BLaER1 (cell line): ENCODE measurements at regions not wholly inside any gene's neighbourhood (a gene's known extent, or its start where the extent isn't known, plus 50 kb on each side); places are given as distances from the start of the nearest gene placed in this dataset.
"Not testable (repeated sequence)": the region's sequence is repeated elsewhere in the genome, so short reads cannot be mapped to it uniquely, and the experiment has no call there.

Experiments
- H3K27ac ChIP-seq: shearing (Covaris generic); formaldehyde crosslinking; 2 replicates; pipeline ENCODE4 v1.8.1; 2022
- H3K27me3 ChIP-seq: shearing (Covaris generic); formaldehyde crosslinking; 2 replicates; pipeline ENCODE4 v1.8.1; 2022
- H3K36me3 ChIP-seq: shearing (Covaris generic); formaldehyde crosslinking; 2 replicates; pipeline ENCODE4 v1.8.1; 2022
- H3K4me1 ChIP-seq: shearing (Covaris generic); formaldehyde crosslinking; 2 replicates; pipeline ENCODE4 v1.8.1; 2022
- H3K4me2 ChIP-seq: shearing (Covaris generic); formaldehyde crosslinking; 2 replicates; pipeline ENCODE4 v1.8.1; 2022
- H3K4me3 ChIP-seq: shearing (Covaris generic); formaldehyde crosslinking; 2 replicates; pipeline ENCODE4 v1.8.1; 2022
- H3K9ac ChIP-seq: shearing (Covaris generic); formaldehyde crosslinking; 2 replicates; pipeline ENCODE4 v1.8.1; 2022
- H3K9me3 ChIP-seq: shearing (Covaris generic); formaldehyde crosslinking; 2 replicates; pipeline ENCODE4 v1.8.1; 2022
- H4K20me1 ChIP-seq: shearing (Covaris generic); formaldehyde crosslinking; 2 replicates; pipeline ENCODE4 v1.8.1; 2022
- Cebpa-rat ChIP-seq: shearing (Covaris generic); IDR thresholded peaks from 2 replicates; pipeline ENCODE4 v1.8.1; 2022

- no peaks in the 10 kb centered on the region for H4K20me1 ChIP-seq
- no peaks in the 10 kb centered on the region for H3K9me3 ChIP-seq
- no peak overlapping the region for H3K9ac ChIP-seq
- H3K36me3 ChIP-seq: no peaks in the 10 kb centered on the region
- TF ChIP-seq Cebpa-rat: no peak
- H3K4me2 ChIP-seq: no peak overlapping the region
- no peak overlapping the region for H3K27ac ChIP-seq
- H3K27me3 ChIP-seq: no peaks in the 10 kb centered on the region
- H3K4me1 ChIP-seq: no peaks in the 10 kb centered on the region
- no peak overlapping the region for H3K4me3 ChIP-seq
Measured at GRCh38 chr5:120096413-120096812, 367.7 kb upstream of the PRR16 start.

- no peaks in the 10 kb centered on the region for H3K9me3 ChIP-seq
- no peak overlapping the region for H3K4me2 ChIP-seq
- H3K9ac ChIP-seq: no peak overlapping the region
- H3K4me3 ChIP-seq: no peak overlapping the region
- no peaks in the 10 kb centered on the region for H3K36me3 ChIP-seq
- TF ChIP-seq Cebpa-rat: no peak
- H4K20me1 ChIP-seq: no peaks in the 10 kb centered on the region
- no peaks in the 10 kb centered on the region for H3K4me1 ChIP-seq
- no peak overlapping the region for H3K27ac ChIP-seq
- H3K27me3 ChIP-seq: no peaks in the 10 kb centered on the region
Measured at GRCh38 chr5:120098426-120098825, 365.7 kb upstream of the PRR16 start.

- no peak overlapping the region for H3K27ac ChIP-seq
- no peaks in the 10 kb centered on the region for H3K9me3 ChIP-seq
- H3K4me3 ChIP-seq: no peak overlapping the region
- H3K9ac ChIP-seq: no peak overlapping the region
- no peaks in the 10 kb centered on the region for H3K4me1 ChIP-seq
- no peaks in the 10 kb centered on the region for H4K20me1 ChIP-seq
- H3K4me2 ChIP-seq: no peak overlapping the region
- no peak for TF ChIP-seq Cebpa-rat
- no peaks in the 10 kb centered on the region for H3K27me3 ChIP-seq
- no peaks in the 10 kb centered on the region for H3K36me3 ChIP-seq
Measured at GRCh38 chr5:120098902-120099535, 365.1 kb upstream of the PRR16 start.

GRCh38 chr5:120101771-120102170, 362.3 kb upstream of the PRR16 start:
- H3K36me3 ChIP-seq: no peaks in the 10 kb centered on the region
- TF ChIP-seq Cebpa-rat: no peak
- no peaks in the 10 kb centered on the region for H3K4me1 ChIP-seq
- no peak overlapping the region for H3K4me3 ChIP-seq
- no peak overlapping the region for H3K27ac ChIP-seq
- H3K9me3 ChIP-seq: no peaks in the 10 kb centered on the region
- H3K9ac ChIP-seq: no peak overlapping the region
- H3K4me2 ChIP-seq: no peak overlapping the region
- H4K20me1 ChIP-seq: no peaks in the 10 kb centered on the region
- no peaks in the 10 kb centered on the region for H3K27me3 ChIP-seq

GRCh38 chr5:120103495-120103894, 360.6 kb upstream of the PRR16 start:
- Histone ChIP-seq H3K27me3 (no peaks in the 10 kb centered on the region), H3K36me3 (no peaks in the 10 kb centered on the region), H3K4me3 (no peak overlapping the region), H3K9ac (no peak overlapping the region), H3K27ac (no peak overlapping the region), H4K20me1 (no peaks in the 10 kb centered on the region), H3K9me3 (no peaks in the 10 kb centered on the region), H3K4me2 (no peak overlapping the region), H3K4me1 (no peaks in the 10 kb centered on the region)
- no peak for TF ChIP-seq Cebpa-rat

GRCh38 chr5:120106912-120107525, 357.1 kb upstream of the PRR16 start:
- no peaks in the 10 kb centered on the region for H4K20me1 ChIP-seq
- no peak for TF ChIP-seq Cebpa-rat
- no peak overlapping the region for H3K27ac ChIP-seq
- no peaks in the 10 kb centered on the region for H3K9me3 ChIP-seq
- H3K27me3 ChIP-seq: no peaks in the 10 kb centered on the region
- H3K9ac ChIP-seq: no peak overlapping the region
- H3K4me3 ChIP-seq: no peak overlapping the region
- H3K4me2 ChIP-seq: no peak overlapping the region
- H3K4me1 ChIP-seq: no peaks in the 10 kb centered on the region
- no peaks in the 10 kb centered on the region for H3K36me3 ChIP-seq

GRCh38 chr5:120108586-120109248, 355.4 kb upstream of the PRR16 start:
- TF ChIP-seq Cebpa-rat: no peak
- Histone ChIP-seq H3K36me3 (no peaks in the 10 kb centered on the region), H3K27me3 (no peaks in the 10 kb centered on the region), H3K9me3 (no peaks in the 10 kb centered on the region), H3K4me2 (no peak overlapping the region), H3K27ac (no peak overlapping the region), H3K4me1 (no peaks in the 10 kb centered on the region), H3K9ac (no peak overlapping the region), H4K20me1 (no peaks in the 10 kb centered on the region), H3K4me3 (no peak overlapping the region)

- Histone ChIP-seq H3K9me3 (no peaks in the 10 kb centered on the region), H3K4me1 (no peaks in the 10 kb centered on the region), H3K4me3 (no peak overlapping the region), H3K4me2 (no peak overlapping the region), H3K27me3 (no peaks in the 10 kb centered on the region), H4K20me1 (no peaks in the 10 kb centered on the region), H3K27ac (no peak overlapping the region), H3K9ac (no peak overlapping the region), H3K36me3 (no peaks in the 10 kb centered on the region)
- no peak for TF ChIP-seq Cebpa-rat
Measured at GRCh38 chr5:120122703-120123102, 341.4 kb upstream of the PRR16 start.

GRCh38 chr5:120124031-120124430, 340.1 kb upstream of the PRR16 start:
- H3K4me3 ChIP-seq: no peak overlapping the region
- H3K4me2 ChIP-seq: no peak overlapping the region
- H4K20me1 ChIP-seq: no peaks in the 10 kb centered on the region
- H3K27me3 ChIP-seq: no peaks in the 10 kb centered on the region
- no peaks in the 10 kb centered on the region for H3K9me3 ChIP-seq
- TF ChIP-seq Cebpa-rat: no peak
- no peak overlapping the region for H3K27ac ChIP-seq
- H3K4me1 ChIP-seq: no peaks in the 10 kb centered on the region
- no peaks in the 10 kb centered on the region for H3K36me3 ChIP-seq
- H3K9ac ChIP-seq: no peak overlapping the region

GRCh38 chr5:120124961-120125360, 339.1 kb upstream of the PRR16 start:
- Histone ChIP-seq H3K4me1 (no peaks in the 10 kb centered on the region), H3K4me2 (no peak overlapping the region), H3K4me3 (no peak overlapping the region), H3K9ac (no peak overlapping the region), H3K9me3 (no peaks in the 10 kb centered on the region), H3K27me3 (no peaks in the 10 kb centered on the region), H3K36me3 (no peaks in the 10 kb centered on the region), H3K27ac (no peak overlapping the region), H4K20me1 (no peaks in the 10 kb centered on the region)
- TF ChIP-seq Cebpa-rat: no peak

- not testable (repeated sequence) for H3K9me3 ChIP-seq, H3K4me3 ChIP-seq, H4K20me1 ChIP-seq, H3K9ac ChIP-seq, H3K4me1 ChIP-seq, H3K27ac ChIP-seq, H3K4me2 ChIP-seq, H3K27me3 ChIP-seq, H3K36me3 ChIP-seq
Measured at GRCh38 chr5:120132347-120132746, 331.8 kb upstream of the PRR16 start.
